Stimulated activated naive CD8-positive, alpha-beta T cell treated with anti-CD3 and anti-CD28 coated beads, Interleukin-15, amount 100 ng/mL, for 72 hours (primary cell): ENCODE measurements at regions not wholly inside any gene's neighbourhood (a gene's known extent, or its start where the extent isn't known, plus 50 kb on each side); places are given as distances from the start of the nearest gene placed in this dataset.

Experiments
- ATAC-seq: fragments of 150-1000 bp; cut with Tn5 transposase; 2 replicates; pipeline ENCODE4 v1.10.0; 2021; ENCODE audit warnings: mild to moderate bottlenecking, moderate library complexity
- DNase-seq, 2 donors: peaks; one replicate each; pipeline ENCODE4 v3.0.0; 2021 to 2022
- H3K27ac Mint-ChIP-seq, 2 donors: one replicate each; pipeline ENCODE4 v1.8.0; 2022; ENCODE audit warnings: mild to moderate bottlenecking in 2 of 2, mixed read lengths in 2 of 2, moderate library complexity in 2 of 2
- H3K27me3 Mint-ChIP-seq: one replicate; pipeline ENCODE4 v1.8.0; 2022; ENCODE audit warnings: mixed read lengths
- H3K4me1 Mint-ChIP-seq: one replicate; pipeline ENCODE4 v1.8.0; 2022; ENCODE audit warnings: mild to moderate bottlenecking, mixed read lengths
- H3K4me3 Mint-ChIP-seq, 2 donors: one replicate each; pipeline ENCODE4 v1.8.0; 2022; ENCODE audit warnings: mild to moderate bottlenecking in 2 of 2, mixed read lengths in 2 of 2, moderate library complexity in 1 of 2
- H3K9me3 Mint-ChIP-seq, 2 donors: one replicate each; pipeline ENCODE4 v1.8.0; 2022; ENCODE audit warnings: mixed read lengths in 2 of 2

GRCh38 chr4:36702245-36702644 is 420.8 kb downstream of the DTHD1 start:
- Mint-ChIP-seq H3K9me3 (peaks cover 0 to 6% of the 10 kb centered on the region in 2 donors), H3K4me1 (no peaks in the 10 kb centered on the region), H3K27me3 (no peaks in the 10 kb centered on the region), H3K27ac (no peak overlapping the region), H3K4me3 (no peak overlapping the region)
- ATAC-seq = no peak
- no peak for DNase-seq

- H3K9me3 Mint-ChIP-seq = peaks cover 0 to 6% of the 10 kb centered on the region in 2 donors
- H3K27ac Mint-ChIP-seq = no peak overlapping the region
- H3K4me1 Mint-ChIP-seq = no peaks in the 10 kb centered on the region
- H3K4me3 Mint-ChIP-seq = no peak overlapping the region
- H3K27me3 Mint-ChIP-seq = no peaks in the 10 kb centered on the region
- no peak for ATAC-seq
- no peak for DNase-seq
These were observed 422.9 kb downstream of the DTHD1 start for GRCh38 chr4:36704289-36704688.

- H3K9me3 Mint-ChIP-seq = peaks cover 3 to 7% of the 10 kb centered on the region in 2 donors
- no peak for DNase-seq
- no peaks in the 10 kb centered on the region for H3K4me1 Mint-ChIP-seq
- no peak overlapping the region for H3K4me3 Mint-ChIP-seq
- ATAC-seq = no peak
- peak overlapping the region in 1 of 2 donors; percentile 21 for H3K27ac Mint-ChIP-seq
- no peaks in the 10 kb centered on the region for H3K27me3 Mint-ChIP-seq
These were observed 428.6 kb downstream of the DTHD1 start for GRCh38 chr4:36709991-36710390.

GRCh38 chr4:36712013-36712412 is 430.6 kb downstream of the DTHD1 start:
- ATAC-seq = no peak
- no peak for DNase-seq
- Mint-ChIP-seq H3K9me3 (peaks cover 3 to 14% of the 10 kb centered on the region in 2 donors), H3K27me3 (no peaks in the 10 kb centered on the region), H3K4me1 (no peaks in the 10 kb centered on the region), H3K4me3 (no peak overlapping the region), H3K27ac (no peak overlapping the region)

GRCh38 chr4:36716874-36717273 is 435.5 kb downstream of the DTHD1 start:
- Mint-ChIP-seq H3K27ac (no peak overlapping the region), H3K27me3 (no peaks in the 10 kb centered on the region), H3K4me3 (no peak overlapping the region), H3K4me1 (no peaks in the 10 kb centered on the region), H3K9me3 (peaks cover 0 to 14% of the 10 kb centered on the region in 2 donors)
- DNase-seq (no peak), ATAC-seq (no peak)

- no peak overlapping the region for H3K4me3 Mint-ChIP-seq
- H3K27me3 Mint-ChIP-seq = no peaks in the 10 kb centered on the region
- peaks cover 0 to 7% of the 10 kb centered on the region in 2 donors for H3K9me3 Mint-ChIP-seq
- H3K4me1 Mint-ChIP-seq = no peaks in the 10 kb centered on the region
- no peak overlapping the region for H3K27ac Mint-ChIP-seq
- ATAC-seq = no peak
- no peak for DNase-seq
These were observed 438.0 kb downstream of the DTHD1 start for GRCh38 chr4:36719425-36719824.

GRCh38 chr4:36722986-36723385 is 441.6 kb downstream of the DTHD1 start:
- no peaks in the 10 kb centered on the region for H3K27me3 Mint-ChIP-seq
- no peak for ATAC-seq

GRCh38 chr4:36734334-36734733 is 452.9 kb downstream of the DTHD1 start:
- Mint-ChIP-seq H3K9me3 (no peaks in the 10 kb centered on the region), H3K27me3 (no peaks in the 10 kb centered on the region), H3K4me3 (no peak overlapping the region), H3K27ac (no peak overlapping the region), H3K4me1 (no peaks in the 10 kb centered on the region)
- DNase-seq = no peak
- ATAC-seq = no peak

More at GRCh38 chr4:36722986-36723385, 441.6 kb downstream of the DTHD1 start:
- Mint-ChIP-seq H3K9me3 (no peaks in the 10 kb centered on the region), H3K4me1 (no peaks in the 10 kb centered on the region), H3K4me3 (no peak overlapping the region), H3K27ac (no peak overlapping the region)
- DNase-seq = no peak

- Mint-ChIP-seq H3K9me3 (no peaks in the 10 kb centered on the region), H3K4me3 (no peak overlapping the region), H3K4me1 (no peaks in the 10 kb centered on the region), H3K27ac (no peak overlapping the region), H3K27me3 (no peaks in the 10 kb centered on the region)
- no peak for DNase-seq
- ATAC-seq = no peak
These were observed 456.3 kb downstream of the DTHD1 start for GRCh38 chr4:36737691-36738090.

GRCh38 chr4:36740796-36741310 is 459.4 kb downstream of the DTHD1 start:
- Mint-ChIP-seq H3K27me3 (no peaks in the 10 kb centered on the region), H3K4me3 (no peak overlapping the region), H3K9me3 (no peaks in the 10 kb centered on the region), H3K4me1 (no peaks in the 10 kb centered on the region), H3K27ac (no peak overlapping the region)
- ATAC-seq (no peak), DNase-seq (no peak)

GRCh38 chr4:36747277-36748129 is 466.1 kb downstream of the DTHD1 start:
- Mint-ChIP-seq H3K9me3 (no peaks in the 10 kb centered on the region), H3K4me1 (no peaks in the 10 kb centered on the region), H3K27ac (no peak overlapping the region), H3K4me3 (no peak overlapping the region), H3K27me3 (no peaks in the 10 kb centered on the region)
- no peak for DNase-seq
- peak; percentile 39 for ATAC-seq

GRCh38 chr4:36753048-36753447 is 471.6 kb downstream of the DTHD1 start:
- no peak for ATAC-seq

GRCh38 chr4:36757580-36758311 is 476.3 kb downstream of the DTHD1 start:
- Mint-ChIP-seq H3K4me1 (no peaks in the 10 kb centered on the region), H3K4me3 (no peak overlapping the region), H3K27ac (no peak overlapping the region), H3K27me3 (no peaks in the 10 kb centered on the region), H3K9me3 (peaks cover 0 to 8% of the 10 kb centered on the region in 2 donors)
- DNase-seq = no peak
- no peak for ATAC-seq

More at GRCh38 chr4:36753048-36753447, 471.6 kb downstream of the DTHD1 start:
- Mint-ChIP-seq H3K9me3 (peaks cover 0 to 3% of the 10 kb centered on the region in 2 donors), H3K27ac (no peak overlapping the region), H3K27me3 (no peaks in the 10 kb centered on the region), H3K4me3 (no peak overlapping the region), H3K4me1 (no peaks in the 10 kb centered on the region)
- no peak for DNase-seq

GRCh38 chr4:36758312-36759178 is 477.1 kb downstream of the DTHD1 start:
- Mint-ChIP-seq H3K27ac (no peak overlapping the region), H3K27me3 (no peaks in the 10 kb centered on the region), H3K4me3 (no peak overlapping the region), H3K4me1 (no peaks in the 10 kb centered on the region), H3K9me3 (peaks cover 0 to 8% of the 10 kb centered on the region in 2 donors)
- ATAC-seq (no peak), DNase-seq (no peak)

GRCh38 chr4:36761607-36762006 is 480.2 kb downstream of the DTHD1 start:
- ATAC-seq (no peak), DNase-seq (no peak)
- no peaks in the 10 kb centered on the region for H3K27me3 Mint-ChIP-seq
- H3K9me3 Mint-ChIP-seq = peaks cover 0 to 8% of the 10 kb centered on the region in 2 donors
- no peak overlapping the region for H3K27ac Mint-ChIP-seq
- H3K4me3 Mint-ChIP-seq = no peak overlapping the region
- H3K4me1 Mint-ChIP-seq = no peaks in the 10 kb centered on the region
